ENCODE measurements at regions not wholly inside any gene's neighbourhood (a gene's known extent, or its start where the extent isn't known, plus 50 kb on each side); places are given as distances from the start of the nearest gene placed in this dataset.

- no peak for DNase-seq (ENCODE audit: low read depth in 2 of 2)
Measured at GRCh38 chr20:39492223-39492797, 530.2 kb downstream of the DHX35 start.

GRCh38 chr20:39491711-39492110 lies 529.6 kb downstream of the DHX35 start:
- DNase-seq (ENCODE audit: low read depth in 2 of 2): no peak

- no peak for DNase-seq (ENCODE audit: low read depth in 2 of 2)
Measured at GRCh38 chr20:39489986-39490560, 527.9 kb downstream of the DHX35 start.

DNA sequence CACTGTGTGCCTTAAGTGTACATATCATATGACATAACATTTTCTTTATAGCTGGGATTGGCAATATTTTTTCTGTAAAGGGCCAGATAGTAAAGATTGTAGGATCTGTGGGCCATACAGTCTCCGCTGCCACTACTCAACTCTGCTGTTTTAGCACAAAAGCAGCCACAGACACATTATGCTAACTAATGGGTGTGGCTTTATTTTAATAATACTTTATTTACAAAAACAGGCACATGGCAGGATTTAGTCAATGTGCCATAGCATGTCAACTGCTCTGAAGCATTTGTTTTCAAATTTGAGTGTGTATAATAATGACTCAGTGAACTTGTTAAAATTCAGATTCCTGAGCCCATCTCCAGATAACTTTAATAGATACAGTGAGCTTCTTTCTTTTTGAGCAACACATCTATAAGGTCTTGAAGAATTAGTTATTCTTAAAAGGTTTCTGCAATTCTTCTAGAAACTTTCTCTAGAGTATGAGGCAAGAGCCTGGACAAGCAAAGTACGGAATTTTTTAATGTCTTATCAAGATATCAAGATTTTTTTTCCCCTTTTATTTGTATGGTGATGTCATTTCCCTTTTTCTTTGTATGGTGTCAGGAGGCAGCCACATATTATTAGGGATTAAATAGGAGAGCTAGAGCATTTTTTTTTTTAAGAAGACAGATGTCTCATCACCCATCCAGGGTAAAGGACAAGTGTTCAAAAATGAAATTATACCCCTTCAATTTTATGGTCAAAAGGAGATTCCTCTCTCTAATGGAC lies 518.3 kb downstream of the DHX35 start:
- no peak for DNase-seq (ENCODE audit: low read depth in 2 of 2)

DNA sequence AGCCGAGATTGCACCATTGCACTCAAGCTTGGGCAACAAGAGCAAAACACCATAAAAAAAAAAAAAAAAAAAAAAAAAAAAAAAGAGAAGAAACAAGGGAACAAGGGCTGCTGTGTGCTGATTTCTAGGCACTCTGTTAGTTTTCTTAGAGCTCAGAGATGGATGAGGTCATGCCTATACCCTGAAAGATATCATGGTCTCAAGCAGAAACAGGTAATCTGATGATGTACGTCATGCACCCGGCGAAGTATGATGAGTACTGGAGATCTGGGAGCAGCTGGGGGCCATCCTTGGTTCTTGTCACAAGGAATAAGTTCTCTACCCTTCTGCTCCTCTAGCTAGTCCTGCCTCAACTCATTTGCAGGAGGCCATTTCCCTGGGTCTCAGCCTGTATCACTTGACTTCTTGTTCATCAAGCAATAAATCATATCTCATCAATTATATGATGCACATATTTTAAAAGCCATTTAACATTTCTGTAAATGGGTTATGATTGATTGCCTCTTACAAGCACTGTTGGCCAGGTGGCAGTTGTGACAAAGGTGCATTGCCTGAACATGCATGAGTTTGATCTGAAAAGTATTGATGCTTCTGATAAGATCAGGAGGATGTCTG lies 517.2 kb downstream of the DHX35 start:
- no peak for DNase-seq (ENCODE audit: low read depth in 2 of 2)

- DNase-seq (ENCODE audit: low read depth in 2 of 2): no peak
Measured at GRCh38 chr20:39474879-39475278, 512.7 kb downstream of the DHX35 start.

DNA sequence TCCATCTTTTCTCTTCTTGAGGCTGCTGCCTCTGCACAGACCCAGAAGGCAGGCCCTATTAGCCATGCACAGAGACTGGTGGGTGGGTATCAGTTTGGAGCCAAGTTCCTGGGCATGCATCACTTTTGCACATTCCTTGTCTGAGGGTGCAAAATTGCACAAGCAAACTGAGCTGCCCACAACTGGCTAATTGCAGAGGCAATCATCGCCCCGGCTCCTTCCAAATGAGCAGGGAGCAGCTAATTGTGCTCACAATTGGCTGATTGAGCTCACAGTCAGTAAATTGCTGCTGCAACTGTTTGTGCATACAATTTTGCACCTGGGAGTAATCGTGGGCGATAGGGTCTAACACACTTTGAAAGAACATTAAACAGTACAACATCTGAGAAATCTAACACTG lies 511.4 kb downstream of the DHX35 start:
- DNase-seq (ENCODE audit: low read depth in 2 of 2): no peak

DNA sequence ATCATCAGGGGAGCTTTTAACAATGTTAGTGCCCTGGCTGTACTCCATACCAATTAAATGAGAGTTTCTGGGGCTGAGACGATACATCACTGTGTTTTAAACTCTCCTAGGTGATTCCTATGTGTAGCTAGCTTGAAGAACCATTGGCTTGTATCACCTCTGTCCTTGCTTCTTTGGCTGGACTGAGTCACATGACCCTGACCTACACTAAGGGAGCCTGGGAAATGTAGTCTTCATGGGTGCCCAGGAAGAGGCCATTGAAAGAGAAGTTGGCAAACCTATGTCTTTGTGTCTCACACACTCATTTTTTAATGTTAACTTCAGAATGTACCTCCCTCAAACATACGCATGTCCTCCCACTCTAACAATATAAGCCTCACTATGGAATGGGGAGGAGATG lies 506.6 kb downstream of the DHX35 start:
- no peak for DNase-seq (ENCODE audit: low read depth in 2 of 2)

GRCh38 chr20:39464238-39464637 lies 502.1 kb downstream of the DHX35 start:
- no peak for DNase-seq (ENCODE audit: low read depth in 2 of 2)

GRCh38 chr20:39462416-39462945 lies 500.3 kb downstream of the DHX35 start:
- DNase-seq (ENCODE audit: low read depth in 2 of 2): no peak

- no peak for DNase-seq (ENCODE audit: low read depth in 2 of 2)
Measured at GRCh38 chr20:39458452-39458851, 496.3 kb downstream of the DHX35 start.

GRCh38 chr20:39453890-39454289 lies 491.7 kb downstream of the DHX35 start:
- no peak for DNase-seq (ENCODE audit: low read depth in 2 of 2)

DNA sequence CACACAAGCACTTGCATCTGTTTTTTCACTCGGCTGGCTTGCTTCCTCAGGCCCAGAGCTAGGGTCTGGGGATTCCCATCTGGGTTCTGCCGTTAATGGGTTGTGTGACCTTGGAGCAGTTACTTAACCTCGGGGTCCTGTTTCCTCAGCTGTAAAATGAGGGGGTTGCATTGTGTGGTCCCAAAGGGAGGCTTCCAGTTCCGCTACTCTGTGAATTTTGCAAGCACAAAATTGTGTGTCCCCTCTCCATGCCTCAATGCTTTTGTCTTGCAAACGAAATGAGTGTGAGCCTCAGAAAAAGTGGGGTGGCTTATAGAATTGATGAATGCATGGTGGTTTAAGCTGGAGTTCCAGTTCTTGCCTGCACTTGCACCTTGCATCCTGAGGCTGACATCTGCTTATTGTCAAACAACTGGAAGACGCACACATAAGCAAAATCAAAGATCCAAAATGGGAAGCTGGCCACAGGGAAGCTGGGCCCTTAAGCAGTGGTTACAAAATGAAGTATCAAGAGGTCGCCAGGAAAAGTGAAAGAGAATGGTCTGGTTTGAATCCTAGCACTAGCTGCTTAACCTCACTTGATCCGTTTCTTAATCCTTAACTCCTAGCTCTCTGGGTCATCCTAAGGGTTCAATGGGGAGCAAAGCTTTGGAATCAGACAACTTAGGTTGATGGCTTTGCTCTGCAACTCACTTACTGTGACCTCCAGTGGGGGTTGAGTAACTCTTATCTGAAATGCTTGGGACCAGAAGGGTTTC lies 490.6 kb downstream of the DHX35 start:
- no peak for DNase-seq (ENCODE audit: low read depth in 2 of 2)

GRCh38 chr20:39451386-39451785 lies 489.2 kb downstream of the DHX35 start:
- no peak for DNase-seq (ENCODE audit: low read depth in 2 of 2)

- DNase-seq (ENCODE audit: low read depth in 2 of 2): no peak
Measured at GRCh38 chr20:39446397-39446796, 484.3 kb downstream of the DHX35 start.

- no peak for DNase-seq (ENCODE audit: low read depth in 2 of 2)
Measured at GRCh38 chr20:39445095-39445494, 483.0 kb downstream of the DHX35 start.

- no peak for DNase-seq (ENCODE audit: low read depth in 2 of 2)
Measured at GRCh38 chr20:39433466-39433865, 471.3 kb downstream of the DHX35 start.

GRCh38 chr20:39431091-39431880 lies 469.1 kb downstream of the DHX35 start:
- no peak for DNase-seq (ENCODE audit: low read depth in 2 of 2)

GRCh38 chr20:39429726-39430125 lies 467.6 kb downstream of the DHX35 start:
- no peak for DNase-seq (ENCODE audit: low read depth in 2 of 2)

DNA sequence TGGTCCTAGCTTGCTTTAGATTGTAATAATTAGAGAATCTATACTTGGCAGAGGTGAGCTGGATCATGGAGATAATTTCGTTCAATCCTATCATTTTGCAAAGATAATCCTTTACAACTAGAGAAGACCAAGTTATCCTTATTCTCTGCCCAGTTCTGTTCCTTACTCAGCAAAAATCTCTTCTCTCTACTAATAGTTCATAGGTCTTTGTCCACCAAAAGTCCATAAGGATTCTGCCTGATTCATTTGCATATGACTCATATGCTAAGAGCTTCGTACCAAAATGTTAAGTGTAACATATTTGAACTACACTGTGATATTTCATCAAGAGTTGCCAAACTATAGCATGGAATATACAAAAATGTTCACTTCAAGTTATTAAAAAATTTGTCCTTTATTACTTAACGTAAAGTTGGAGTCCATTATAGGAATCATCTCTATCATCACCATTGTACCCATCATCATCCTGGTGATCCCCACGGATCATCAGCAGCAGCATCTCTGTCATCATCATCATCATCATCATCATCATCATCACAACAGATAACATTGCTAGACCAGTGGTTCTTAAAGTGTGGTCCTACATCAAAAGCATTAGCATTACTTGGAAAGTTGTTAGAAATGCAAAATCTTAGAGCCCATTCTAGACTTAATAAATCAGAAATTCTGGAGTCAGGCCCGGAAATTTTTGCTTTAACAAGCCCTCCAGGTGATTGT lies 463.0 kb downstream of the DHX35 start:
- no peak for DNase-seq (ENCODE audit: low read depth in 2 of 2)
